ENCODE measurements at regions not wholly inside any gene's neighbourhood (a gene's known extent, or its start where the extent isn't known, plus 50 kb on each side); places are given as distances from the start of the nearest gene placed in this dataset.

DNA sequence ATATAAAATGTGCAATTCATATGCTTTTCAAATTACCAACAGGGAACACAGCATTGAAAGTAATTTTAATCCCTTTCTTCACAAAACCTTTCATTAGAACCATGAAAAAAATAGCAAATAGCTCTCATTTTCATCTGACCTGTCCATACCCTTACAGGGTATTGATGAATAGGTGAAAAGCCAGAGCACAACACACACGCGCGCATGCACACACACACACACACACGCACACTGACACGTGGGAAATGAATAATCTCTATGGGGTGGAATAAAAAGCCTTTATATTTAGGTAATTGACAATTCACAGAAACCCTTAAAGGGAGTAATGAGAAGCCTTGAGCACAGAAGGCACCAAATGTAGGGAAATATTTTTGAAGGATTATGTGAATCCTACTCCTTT lies 76.2 kb upstream of the POU2AF2 start:
- no peak for DNase-seq (ENCODE audit: low read depth, low spot score)
- Histone ChIP-seq H3K36me3 (ENCODE audit: control insufficient read depth in 2 of 2, insufficient read depth in 2 of 2, low read length in 1 of 2) (no peaks in the 10 kb centered on the region), H3K4me3 (no peak overlapping the region), H3K9ac (ENCODE audit: control insufficient read depth, insufficient read depth, low read length) (no peak overlapping the region), H3K79me2 (ENCODE audit: control insufficient read depth, insufficient read depth, low read length) (no peaks in the 10 kb centered on the region), H3K9me3 (replicated peaks; ENCODE audit: control insufficient read depth, insufficient read depth, low read length) (no peaks in the 10 kb centered on the region), H3K27ac (ENCODE audit: control insufficient read depth, insufficient read depth) (no peak overlapping the region), H4K20me1 (ENCODE audit: control insufficient read depth, insufficient read depth) (no peaks in the 10 kb centered on the region), H2AFZ (ENCODE audit: control insufficient read depth, low read depth, low read length) (no peak overlapping the region), H3K27me3 (replicated peaks in 1 of 2; ENCODE audit: control insufficient read depth in 2 of 2, insufficient read depth in 2 of 2, low read length in 1 of 2) (peaks cover 0 to 3% of the 10 kb centered on the region in 2 experiments; a peak in 1 of 4 replicates), H3K4me1 (ENCODE audit: control insufficient read depth, insufficient read depth, low read length) (no peaks in the 10 kb centered on the region), H3K4me2 (ENCODE audit: control insufficient read depth, insufficient read depth) (no peak overlapping the region)
- TF ChIP-seq TCF12 (IDR thresholded peaks at IDR 0.05; ENCODE audit: low read depth, low read length) (no peak), RB1 (IDR thresholded peaks at IDR 0.05; ENCODE audit: borderline replicate concordance) (no peak), FOXK2 (IDR thresholded peaks at IDR 0.05) (no peak), CBX5 (IDR thresholded peaks at IDR 0.05; ENCODE audit: low read depth) (no peak), JUNB (IDR thresholded peaks at IDR 0.05) (no peak), GATAD2B (conservative IDR thresholded peaks at IDR 0.05; ENCODE audit: low read depth) (no peak), BMI1 (IDR thresholded peaks at IDR 0.05; ENCODE audit: borderline replicate concordance) (no peak), SMAD5 (IDR thresholded peaks at IDR 0.05; ENCODE audit: low read depth) (no peak)
- TF ChIP-seq, protein P1, sequence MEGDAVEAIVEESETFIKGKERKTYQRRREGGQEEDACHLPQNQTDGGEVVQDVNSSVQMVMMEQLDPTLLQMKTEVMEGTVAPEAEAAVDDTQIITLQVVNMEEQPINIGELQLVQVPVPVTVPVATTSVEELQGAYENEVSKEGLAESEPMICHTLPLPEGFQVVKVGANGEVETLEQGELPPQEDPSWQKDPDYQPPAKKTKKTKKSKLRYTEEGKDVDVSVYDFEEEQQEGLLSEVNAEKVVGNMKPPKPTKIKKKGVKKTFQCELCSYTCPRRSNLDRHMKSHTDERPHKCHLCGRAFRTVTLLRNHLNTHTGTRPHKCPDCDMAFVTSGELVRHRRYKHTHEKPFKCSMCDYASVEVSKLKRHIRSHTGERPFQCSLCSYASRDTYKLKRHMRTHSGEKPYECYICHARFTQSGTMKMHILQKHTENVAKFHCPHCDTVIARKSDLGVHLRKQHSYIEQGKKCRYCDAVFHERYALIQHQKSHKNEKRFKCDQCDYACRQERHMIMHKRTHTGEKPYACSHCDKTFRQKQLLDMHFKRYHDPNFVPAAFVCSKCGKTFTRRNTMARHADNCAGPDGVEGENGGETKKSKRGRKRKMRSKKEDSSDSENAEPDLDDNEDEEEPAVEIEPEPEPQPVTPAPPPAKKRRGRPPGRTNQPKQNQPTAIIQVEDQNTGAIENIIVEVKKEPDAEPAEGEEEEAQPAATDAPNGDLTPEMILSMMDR (IDR thresholded peaks at IDR 0.05 in 2 of 3, conservative IDR thresholded peaks at IDR 0.05 in 1 of 3; ENCODE audit: control insufficient read depth in 2 of 3, extremely low read depth in 1 of 3, insufficient read depth in 1 of 3, low read depth in 3 of 3, low read length in 3 of 3): no peak
- TF ChIP-seq, protein P2, sequence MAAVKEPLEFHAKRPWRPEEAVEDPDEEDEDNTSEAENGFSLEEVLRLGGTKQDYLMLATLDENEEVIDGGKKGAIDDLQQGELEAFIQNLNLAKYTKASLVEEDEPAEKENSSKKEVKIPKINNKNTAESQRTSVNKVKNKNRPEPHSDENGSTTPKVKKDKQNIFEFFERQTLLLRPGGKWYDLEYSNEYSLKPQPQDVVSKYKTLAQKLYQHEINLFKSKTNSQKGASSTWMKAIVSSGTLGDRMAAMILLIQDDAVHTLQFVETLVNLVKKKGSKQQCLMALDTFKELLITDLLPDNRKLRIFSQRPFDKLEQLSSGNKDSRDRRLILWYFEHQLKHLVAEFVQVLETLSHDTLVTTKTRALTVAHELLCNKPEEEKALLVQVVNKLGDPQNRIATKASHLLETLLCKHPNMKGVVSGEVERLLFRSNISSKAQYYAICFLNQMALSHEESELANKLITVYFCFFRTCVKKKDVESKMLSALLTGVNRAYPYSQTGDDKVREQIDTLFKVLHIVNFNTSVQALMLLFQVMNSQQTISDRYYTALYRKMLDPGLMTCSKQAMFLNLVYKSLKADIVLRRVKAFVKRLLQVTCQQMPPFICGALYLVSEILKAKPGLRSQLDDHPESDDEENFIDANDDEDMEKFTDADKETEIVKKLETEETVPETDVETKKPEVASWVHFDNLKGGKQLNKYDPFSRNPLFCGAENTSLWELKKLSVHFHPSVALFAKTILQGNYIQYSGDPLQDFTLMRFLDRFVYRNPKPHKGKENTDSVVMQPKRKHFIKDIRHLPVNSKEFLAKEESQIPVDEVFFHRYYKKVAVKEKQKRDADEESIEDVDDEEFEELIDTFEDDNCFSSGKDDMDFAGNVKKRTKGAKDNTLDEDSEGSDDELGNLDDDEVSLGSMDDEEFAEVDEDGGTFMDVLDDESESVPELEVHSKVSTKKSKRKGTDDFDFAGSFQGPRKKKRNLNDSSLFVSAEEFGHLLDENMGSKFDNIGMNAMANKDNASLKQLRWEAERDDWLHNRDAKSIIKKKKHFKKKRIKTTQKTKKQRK (IDR thresholded peaks at IDR 0.05; ENCODE audit: low read depth, low read length): no peak
- TF ChIP-seq, protein P3, sequence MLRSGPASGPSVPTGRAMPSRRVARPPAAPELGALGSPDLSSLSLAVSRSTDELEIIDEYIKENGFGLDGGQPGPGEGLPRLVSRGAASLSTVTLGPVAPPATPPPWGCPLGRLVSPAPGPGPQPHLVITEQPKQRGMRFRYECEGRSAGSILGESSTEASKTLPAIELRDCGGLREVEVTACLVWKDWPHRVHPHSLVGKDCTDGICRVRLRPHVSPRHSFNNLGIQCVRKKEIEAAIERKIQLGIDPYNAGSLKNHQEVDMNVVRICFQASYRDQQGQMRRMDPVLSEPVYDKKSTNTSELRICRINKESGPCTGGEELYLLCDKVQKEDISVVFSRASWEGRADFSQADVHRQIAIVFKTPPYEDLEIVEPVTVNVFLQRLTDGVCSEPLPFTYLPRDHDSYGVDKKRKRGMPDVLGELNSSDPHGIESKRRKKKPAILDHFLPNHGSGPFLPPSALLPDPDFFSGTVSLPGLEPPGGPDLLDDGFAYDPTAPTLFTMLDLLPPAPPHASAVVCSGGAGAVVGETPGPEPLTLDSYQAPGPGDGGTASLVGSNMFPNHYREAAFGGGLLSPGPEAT (IDR thresholded peaks at IDR 0.05; ENCODE audit: low read depth): no peak
- TF ChIP-seq, protein P4, sequence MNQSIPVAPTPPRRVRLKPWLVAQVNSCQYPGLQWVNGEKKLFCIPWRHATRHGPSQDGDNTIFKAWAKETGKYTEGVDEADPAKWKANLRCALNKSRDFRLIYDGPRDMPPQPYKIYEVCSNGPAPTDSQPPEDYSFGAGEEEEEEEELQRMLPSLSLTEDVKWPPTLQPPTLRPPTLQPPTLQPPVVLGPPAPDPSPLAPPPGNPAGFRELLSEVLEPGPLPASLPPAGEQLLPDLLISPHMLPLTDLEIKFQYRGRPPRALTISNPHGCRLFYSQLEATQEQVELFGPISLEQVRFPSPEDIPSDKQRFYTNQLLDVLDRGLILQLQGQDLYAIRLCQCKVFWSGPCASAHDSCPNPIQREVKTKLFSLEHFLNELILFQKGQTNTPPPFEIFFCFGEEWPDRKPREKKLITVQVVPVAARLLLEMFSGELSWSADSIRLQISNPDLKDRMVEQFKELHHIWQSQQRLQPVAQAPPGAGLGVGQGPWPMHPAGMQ (IDR thresholded peaks at IDR 0.05; ENCODE audit: borderline replicate concordance): no peak
- in situ Hi-C loops (cut with MboI): no loop called here
- intact Hi-C loops (cut with micrococcal nuclease; ENCODE audit: unreplicated experiment): no loop called here
- ChIA-PET POLR2A (no interaction called here), RAD21 (ENCODE audit: unreplicated experiment) (no interaction called here), SMC1A (ENCODE audit: uncharacterized antibody, unreplicated experiment) (interaction anchor here (1.6 kb wide), 1 partner anchor 9 kb away, joined by 3 read pairs; no protein-coding TSS in a partner anchor), CTCF (no interaction called here)
- BruUV-seq (replicated peaks): no TSS peak
- ATAC-seq: no peak
- WGBS (ENCODE audit: insufficient coverage, insufficient replicate concordance, low lambda C conversion rate, missing lambda C conversion rate): 68% methylated on average over 5 of the region's 5 CpGs
- no peak for FAIRE-seq

Measured in GM12878 (cell line).